ENCODE measurements at regions not wholly inside any gene's neighbourhood (a gene's known extent, or its start where the extent isn't known, plus 50 kb on each side); places are given as distances from the start of the nearest gene placed in this dataset.

DNA sequence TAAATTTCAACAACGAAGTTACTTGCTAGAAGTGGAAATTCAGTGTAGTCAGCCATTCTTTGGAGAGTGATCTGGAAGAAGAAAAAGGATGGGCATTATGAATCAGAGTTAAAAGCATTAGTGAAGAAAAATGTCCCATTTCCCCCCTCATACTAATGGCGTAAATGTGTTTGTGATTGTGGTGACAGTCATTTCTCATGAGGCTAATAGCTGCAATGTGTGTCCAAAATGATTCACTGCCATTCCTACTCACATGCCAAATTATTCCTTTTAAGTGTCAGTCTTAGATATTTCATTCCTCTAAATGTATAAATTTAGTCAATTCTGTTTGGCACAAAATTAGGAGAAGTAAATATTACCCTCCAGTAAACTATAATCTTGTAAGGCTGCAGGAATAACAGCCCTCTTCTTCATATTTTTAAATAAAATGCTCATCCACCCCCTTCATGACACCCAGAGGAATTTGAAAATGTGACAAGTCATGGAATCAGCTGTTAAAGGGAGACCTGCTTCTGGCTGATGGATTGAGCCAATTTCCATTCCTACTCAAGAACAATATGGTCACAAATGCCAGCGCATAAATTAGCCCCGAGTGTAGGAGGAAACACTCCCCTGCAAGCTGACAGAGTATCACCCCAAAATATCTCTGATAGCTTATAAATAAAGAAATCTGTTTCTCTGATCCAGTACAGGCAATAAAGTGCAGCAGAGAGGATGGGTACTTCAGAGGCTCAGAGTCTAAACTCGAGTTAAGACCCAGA is 912.3 kb upstream of the SEL1L start:
- no peak for DNase-seq (ENCODE audit: low read depth)
- H3K4me3 ChIP-seq (ENCODE audit: low read depth, low read length): no peak overlapping the region

DNA sequence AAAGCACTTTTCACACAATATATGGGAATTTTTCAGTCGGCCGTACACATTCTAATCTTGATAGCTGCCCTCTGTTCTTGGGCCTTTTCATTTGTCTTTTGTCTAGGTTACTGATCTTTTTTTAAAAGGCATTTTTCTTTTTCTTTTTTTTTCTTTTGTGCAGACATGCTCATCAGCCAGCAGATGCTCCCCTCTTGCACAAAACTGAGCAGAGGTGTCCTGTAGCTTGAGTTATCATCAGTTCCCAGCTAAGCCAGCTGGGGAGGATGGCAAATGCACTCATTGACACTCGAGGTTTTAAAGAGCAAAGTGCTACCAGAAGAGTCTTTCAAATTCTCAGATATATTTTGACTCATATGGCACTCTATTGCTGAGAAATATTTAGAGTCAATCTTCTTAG is 913.9 kb upstream of the SEL1L start:
- H3K4me3 ChIP-seq (ENCODE audit: low read depth, low read length): no peak overlapping the region
- no peak for DNase-seq (ENCODE audit: low read depth)

DNA sequence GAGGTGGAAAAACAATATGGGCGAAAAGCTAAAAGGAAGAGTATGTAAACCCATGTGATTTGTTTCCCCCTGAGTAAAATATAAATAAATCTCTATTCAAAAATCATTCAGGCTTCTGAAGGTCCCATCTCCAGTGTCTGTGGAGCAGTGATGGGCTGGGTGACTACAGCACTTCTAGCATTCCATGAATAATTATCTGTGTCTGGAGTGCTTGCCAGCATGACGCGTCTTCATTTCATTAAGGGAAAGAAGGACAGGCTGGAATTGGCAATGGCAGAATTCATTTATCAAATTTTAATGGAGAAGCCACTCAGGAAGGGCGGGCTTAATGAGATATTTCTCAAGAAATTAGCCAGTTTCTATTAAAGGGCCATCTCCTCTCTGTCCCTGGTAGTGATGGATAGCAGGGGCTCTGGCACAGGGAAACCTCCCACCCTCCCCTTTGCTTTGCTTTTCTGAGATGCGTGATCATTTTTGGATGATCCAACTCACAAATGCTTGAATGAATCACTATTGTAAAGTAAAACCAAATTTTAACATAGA is 916.3 kb upstream of the SEL1L start:
- no peak overlapping the region for H3K4me3 ChIP-seq (ENCODE audit: low read depth, low read length)
- DNase-seq (ENCODE audit: low read depth): no peak

DNA sequence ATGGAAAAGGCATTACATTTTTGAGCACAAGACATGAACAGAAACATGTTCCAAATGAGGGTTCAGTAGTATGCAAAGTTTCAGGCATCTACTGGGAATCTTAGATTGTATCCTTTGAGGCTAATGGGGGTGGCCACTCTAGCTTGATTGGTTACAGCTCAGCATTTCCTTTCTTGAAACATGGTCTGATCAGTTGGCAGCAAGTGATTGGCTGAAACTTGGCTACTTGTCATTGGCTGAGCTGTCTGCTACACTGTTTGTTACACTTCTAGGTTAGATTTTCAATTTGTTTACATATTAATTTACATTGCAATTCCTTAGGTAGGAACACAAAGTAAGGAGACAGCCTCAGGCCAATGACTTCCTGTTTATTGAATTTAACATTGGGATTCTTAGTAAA is 918.0 kb upstream of the SEL1L start:
- H3K4me3 ChIP-seq (ENCODE audit: low read depth, low read length): no peak overlapping the region
- DNase-seq (ENCODE audit: low read depth): no peak

DNA sequence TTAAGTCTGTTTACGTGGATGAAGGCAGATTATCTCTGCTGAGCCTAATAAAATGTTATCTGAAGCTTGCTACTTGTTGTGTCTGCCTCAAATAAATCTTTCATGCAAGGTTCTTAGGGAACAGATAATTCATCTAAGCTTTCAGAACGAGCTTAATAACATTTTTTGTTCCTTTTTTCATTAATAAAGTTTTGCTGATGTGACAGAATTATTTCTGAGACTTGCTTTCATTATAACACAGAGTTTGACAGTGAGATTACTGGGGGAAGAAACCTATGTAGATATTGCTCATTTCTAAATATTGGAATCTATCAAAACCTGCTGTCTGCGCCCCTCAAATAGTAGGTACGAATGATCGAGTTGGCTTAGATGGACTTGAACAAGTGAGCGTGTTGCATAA is 948.7 kb upstream of the SEL1L start:
- DNase-seq (ENCODE audit: low read depth): no peak
- no peak overlapping the region for H3K4me3 ChIP-seq (ENCODE audit: low read depth, low read length)

DNA sequence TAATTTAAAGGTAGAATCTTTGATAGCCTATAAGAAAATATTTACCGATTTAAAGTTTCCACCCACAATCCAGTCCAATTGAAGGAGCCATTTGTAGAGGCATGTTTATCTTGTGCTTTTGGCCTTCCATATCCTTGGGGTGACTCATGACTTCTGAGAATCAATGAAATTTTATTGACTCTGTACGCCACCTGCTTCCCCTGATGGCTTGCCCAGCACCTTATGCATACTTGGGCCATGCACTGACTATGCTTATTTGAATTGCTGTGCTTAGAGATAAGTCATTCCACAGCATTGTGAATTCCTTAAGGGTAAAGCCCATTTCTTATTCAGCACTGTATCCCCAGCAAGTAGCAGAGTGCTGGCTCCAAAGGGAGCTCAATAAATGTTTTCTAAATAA is 954.8 kb upstream of the SEL1L start:
- H3K4me3 ChIP-seq (ENCODE audit: low read depth, low read length): no peak overlapping the region
- no peak for DNase-seq (ENCODE audit: low read depth)

DNA sequence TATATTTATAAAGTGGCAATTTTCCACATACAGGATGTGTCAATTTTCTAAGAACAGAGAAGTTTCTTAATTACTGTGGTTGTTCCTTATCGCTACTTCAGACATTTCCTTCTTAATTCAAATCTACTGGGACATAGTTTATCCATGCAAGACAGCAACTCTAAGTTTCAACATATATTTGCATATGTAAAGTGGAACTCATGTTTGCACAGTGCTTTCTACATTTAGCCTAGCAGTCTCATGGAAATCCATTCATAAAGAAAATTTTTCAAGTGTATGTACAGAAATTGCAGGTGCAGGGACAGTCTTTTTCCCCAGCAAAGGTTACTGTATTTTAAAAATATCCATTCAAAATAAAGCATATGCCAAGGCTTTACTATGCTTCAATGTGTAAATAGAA is 956.7 kb upstream of the SEL1L start:
- no peak overlapping the region for H3K4me3 ChIP-seq (ENCODE audit: low read depth, low read length)
- no peak for DNase-seq (ENCODE audit: low read depth)

DNA sequence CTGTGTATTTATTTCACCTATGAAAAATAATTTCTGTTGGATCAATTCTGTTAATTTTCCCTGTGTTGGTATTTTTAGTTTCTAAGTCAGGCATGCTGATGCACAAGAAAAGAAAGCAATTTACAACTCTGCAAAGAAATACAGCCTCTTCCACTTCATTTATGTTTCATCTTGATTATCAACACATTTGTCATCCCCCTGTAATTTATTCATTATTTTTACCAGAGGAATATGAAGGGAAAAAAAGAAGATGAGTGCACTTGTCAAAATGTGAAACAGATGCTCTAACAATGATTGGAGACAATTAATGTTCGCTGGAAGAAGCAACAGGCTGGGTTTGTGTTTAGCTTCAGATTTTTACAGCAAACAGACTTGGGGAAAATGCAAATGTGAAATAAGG is 958.5 kb upstream of the SEL1L start:
- DNase-seq (ENCODE audit: low read depth): no peak
- H3K4me3 ChIP-seq (ENCODE audit: low read depth, low read length): no peak overlapping the region

DNA sequence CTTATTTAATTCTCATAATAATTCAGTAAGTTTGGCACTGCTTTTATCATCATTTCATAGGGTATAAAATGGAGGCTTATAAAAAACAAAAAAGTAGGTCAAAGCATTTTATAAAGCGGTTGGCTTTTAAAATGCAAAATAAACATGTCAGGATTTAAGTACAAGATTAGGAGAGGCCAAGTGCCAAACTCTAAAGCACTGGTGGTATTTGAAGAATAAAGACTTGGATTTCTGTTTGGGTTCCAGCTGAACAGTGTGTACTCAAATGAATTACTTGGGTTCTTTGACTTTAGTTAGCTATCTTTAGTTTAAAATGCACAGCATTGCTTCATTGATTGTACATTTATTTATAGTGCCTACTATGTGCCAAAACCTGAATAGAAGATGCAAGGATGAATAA is 966.6 kb upstream of the SEL1L start:
- no peak overlapping the region for H3K4me3 ChIP-seq (ENCODE audit: low read depth, low read length)
- no peak for DNase-seq (ENCODE audit: low read depth)

DNA sequence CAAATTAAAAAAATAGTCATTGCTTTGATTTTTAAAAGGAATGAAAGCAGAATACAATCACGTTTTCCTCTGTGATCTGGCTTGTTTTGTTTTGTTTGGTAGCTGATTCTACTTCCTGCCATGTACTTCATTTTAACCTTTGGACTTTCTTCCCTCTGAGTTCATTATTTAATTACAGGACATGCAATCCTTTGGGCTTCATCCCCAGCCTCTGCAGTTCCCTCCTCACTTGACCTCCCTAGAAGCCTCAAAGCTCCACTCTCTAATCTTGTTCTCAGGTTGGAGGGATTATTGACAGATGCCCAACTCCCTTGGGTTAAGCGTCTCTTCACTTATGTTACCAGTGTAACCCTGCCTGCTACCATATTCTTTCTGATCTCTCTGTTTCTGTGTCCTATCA is 967.9 kb upstream of the SEL1L start:
- no peak overlapping the region for H3K4me3 ChIP-seq (ENCODE audit: low read depth, low read length)
- DNase-seq (ENCODE audit: low read depth): no peak

DNA sequence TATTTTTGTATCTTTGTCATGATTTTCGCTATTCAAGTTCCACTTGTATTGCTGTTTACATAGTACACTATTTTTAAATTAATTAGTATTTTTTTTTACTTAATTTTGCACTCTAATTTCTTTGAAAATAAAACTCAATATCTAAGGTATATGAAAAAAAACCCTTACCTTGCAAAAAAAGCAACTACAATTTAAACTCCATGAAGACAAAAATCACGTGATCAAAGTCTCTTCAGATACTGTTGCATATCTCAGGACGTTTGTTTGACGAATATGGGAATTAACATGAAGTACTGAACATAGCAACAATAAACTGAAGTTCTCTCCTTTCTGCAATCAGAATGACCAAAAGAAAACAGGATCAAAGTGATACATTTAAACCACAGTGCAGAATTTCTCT is 968.4 kb upstream of the SEL1L start:
- H3K4me3 ChIP-seq (ENCODE audit: low read depth, low read length): no peak overlapping the region
- no peak for DNase-seq (ENCODE audit: low read depth)

DNA sequence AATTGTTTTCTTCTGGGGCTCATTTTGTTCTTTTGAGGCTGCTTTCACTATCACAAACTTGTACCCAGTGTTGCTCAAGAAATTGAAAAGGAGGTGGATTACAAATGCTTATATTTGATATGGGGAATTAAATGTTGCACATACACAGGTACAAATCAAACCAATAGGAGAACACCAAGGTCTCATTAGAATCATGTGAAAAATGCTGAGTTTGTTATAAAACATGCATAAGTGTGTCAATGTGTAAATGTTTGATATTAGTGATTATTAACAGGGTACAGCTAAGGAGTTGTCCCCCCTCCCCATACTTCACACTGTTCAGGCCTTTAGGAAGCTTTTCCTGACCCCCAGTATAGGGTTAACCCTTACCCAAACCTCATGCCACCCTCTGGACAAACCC is 971.2 kb upstream of the SEL1L start:
- DNase-seq (ENCODE audit: low read depth): no peak
- H3K4me3 ChIP-seq (ENCODE audit: low read depth, low read length): no peak overlapping the region

DNA sequence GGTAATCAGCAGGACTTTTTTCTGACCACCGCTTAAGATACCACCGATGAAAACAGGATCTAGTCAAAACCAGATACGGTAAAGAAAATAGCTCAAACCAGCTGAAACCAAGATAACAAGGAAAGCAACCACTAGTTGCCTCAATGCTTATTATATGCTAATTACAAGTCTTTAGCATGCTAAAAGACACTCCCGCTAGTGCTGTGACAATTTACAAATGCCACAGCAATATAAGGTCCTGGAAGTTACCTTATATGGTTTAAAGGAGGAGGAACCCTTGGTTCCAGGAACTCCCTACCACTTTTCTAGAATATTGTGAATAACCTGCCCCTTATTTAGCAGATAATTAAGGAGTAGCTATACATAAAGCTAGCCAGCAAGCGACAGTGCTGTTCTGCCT is 976.4 kb upstream of the SEL1L start:
- no peak for DNase-seq (ENCODE audit: low read depth)
- H3K4me3 ChIP-seq (ENCODE audit: low read depth, low read length): no peak overlapping the region

DNA sequence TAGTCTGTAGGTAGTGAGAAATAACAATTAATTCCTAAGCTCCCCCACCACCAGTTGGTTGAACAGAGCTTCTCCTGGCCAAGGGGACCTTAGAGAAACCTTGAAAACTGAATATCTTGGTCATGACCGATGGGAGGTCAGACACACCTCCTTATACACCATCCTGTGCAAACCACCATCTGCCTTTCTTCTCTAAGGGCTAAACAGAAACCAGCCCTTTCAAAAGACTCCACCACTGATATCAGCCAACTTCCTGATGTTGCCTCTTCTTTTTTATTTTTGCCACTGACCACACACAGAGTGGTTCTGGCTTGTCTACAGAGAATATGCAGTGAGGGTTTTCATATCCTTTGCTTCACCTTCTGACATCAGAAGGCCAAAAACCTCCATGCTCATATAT is 977.7 kb upstream of the SEL1L start:
- no peak overlapping the region for H3K4me3 ChIP-seq (ENCODE audit: low read depth, low read length)
- DNase-seq (ENCODE audit: low read depth): no peak

DNA sequence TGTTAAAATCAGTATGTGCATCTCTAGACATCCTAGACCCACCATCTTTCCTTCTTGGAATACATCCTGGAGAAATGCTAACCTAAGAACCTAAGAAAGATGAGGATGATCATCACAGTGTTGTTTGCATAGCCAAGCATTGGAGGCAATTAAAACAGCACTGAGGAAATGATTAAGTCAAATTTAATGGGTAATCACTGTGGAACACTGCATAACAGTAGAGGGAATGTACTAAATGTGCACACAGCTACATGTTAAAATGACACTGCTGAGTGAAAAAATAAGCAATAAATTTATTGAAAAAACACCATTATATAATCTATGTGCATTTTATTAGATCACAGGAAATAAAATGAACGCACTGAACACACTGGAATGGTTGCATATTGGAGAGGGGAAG is 987.1 kb upstream of the SEL1L start:
- DNase-seq (ENCODE audit: low read depth): no peak
- no peak overlapping the region for H3K4me3 ChIP-seq (ENCODE audit: low read depth, low read length)

DNA sequence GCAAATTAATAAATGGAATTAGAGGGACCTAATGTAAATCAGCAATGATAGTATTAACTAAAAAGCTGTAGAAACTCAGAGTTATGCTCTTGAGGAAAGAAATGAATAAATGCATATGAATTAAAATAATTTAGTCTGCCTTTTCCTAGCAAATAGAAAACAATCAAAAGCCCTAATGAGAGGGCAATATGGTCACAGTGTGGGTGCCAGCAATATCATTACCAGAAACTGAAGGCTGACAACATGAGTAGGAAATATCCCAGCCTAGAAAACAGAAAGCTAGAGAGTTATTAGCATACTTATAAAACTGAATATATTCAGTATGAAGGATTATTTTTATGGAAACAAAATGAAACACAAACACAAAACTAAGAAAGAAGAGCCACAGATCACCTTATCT is 987.5 kb upstream of the SEL1L start:
- no peak for DNase-seq (ENCODE audit: low read depth)

DNA sequence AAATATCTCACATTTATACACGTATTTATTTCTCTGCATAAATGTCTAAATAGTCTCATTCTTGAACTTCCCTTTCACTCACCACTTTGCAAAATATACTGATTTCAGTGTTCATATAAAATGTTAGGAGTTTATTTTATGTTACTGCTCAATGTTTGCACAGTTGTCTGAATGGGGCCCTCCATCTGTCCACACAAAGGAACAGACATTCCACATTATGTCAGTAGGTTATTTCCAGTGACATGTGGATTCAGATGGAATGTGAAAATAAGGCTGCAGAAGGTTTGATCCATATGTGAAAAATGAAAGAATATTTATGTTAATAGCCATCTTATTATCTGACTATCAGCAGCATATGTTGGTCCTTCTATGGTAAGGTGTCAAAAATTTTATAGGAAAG is 994.4 kb upstream of the SEL1L start:
- no peak overlapping the region for H3K4me3 ChIP-seq (ENCODE audit: low read depth, low read length)
- no peak for DNase-seq (ENCODE audit: low read depth)

More for the DNA sequence above, 987.5 kb upstream of the SEL1L start:
- no peak overlapping the region for H3K4me3 ChIP-seq (ENCODE audit: low read depth, low read length)

DNA sequence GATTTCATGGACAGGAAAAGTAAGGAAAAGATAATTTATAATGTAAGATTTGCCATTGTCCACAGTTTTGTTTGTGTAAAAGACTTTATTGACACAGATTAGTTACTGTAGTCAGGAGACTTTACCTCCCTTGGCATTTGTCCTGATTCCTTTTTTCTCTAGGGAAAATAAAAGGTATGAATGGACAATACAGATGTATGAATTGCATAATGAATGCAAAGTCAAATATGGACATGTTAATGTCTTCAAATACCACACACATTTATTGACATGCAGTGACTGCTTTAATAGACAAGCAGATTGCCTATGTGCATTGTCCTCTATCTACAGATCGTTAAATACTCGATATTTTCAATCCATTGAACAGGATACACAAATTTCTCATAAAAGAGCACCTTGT is 999.7 kb upstream of the SEL1L start:
- H3K4me3 ChIP-seq (ENCODE audit: low read depth, low read length): no peak overlapping the region
- DNase-seq (ENCODE audit: low read depth): no peak

DNA sequence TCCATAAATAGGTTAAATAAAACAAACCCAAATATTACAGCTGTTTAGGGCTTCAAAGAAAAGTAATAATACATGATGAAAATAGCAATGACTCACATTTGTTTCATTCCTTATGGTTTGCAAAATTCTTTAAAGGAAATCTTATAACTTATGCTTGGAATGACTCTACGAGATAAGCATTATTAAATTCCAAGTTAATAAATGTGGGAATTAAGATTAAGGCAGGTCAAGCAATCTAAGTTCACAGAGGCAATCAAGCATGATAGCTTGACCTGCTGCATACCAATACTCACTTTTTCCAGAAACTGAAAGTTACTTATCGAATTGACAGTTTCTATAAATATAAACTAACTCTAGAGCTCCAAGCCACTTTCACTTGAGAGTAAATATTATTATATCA is 1002.9 kb upstream of the SEL1L start:
- no peak for DNase-seq (ENCODE audit: low read depth)
- no peak overlapping the region for H3K4me3 ChIP-seq (ENCODE audit: low read depth, low read length)

DNA sequence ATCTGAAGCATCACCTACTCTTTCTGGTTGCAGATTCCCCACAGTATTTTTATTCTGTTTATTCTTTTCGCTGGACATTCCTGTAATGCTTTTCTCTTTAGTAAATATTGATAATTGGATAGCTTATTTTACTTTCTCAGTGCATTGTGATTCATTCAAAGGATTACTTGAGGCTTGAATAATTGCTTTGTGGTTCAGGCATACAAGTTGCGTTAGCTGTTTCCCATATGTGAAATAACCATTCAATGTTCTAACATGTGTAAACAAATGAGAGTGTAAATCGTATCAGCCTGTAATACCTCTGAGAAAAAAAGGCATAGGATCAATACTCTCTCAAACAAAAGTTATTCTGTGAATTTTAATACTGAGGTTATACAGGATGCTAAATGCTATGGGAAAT is 1004.2 kb upstream of the SEL1L start:
- H3K4me3 ChIP-seq (ENCODE audit: low read depth, low read length): no peak overlapping the region
- no peak for DNase-seq (ENCODE audit: low read depth)

DNA sequence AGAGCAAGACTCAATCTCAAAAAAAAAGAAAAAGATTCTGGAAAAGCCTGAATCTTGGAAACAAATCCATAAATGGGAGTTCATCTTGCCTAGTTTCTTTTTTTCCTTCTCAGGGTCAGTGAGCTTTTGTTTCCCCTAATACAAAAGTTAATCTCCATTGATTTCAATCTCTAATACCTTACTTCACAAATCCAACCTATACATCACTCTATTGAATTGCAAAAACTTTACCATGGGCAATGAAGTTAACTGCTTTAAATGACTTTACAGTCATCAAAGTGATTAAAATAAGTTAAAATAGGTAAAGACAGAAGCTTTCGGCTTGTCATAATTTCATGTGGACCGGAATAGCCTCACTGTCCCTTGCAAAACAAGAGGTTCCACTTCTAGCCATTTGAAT is 1012.7 kb upstream of the SEL1L start:
- no peak for DNase-seq (ENCODE audit: low read depth)
- no peak overlapping the region for H3K4me3 ChIP-seq (ENCODE audit: low read depth, low read length)

Measured in skeletal muscle cell (primary cell).